ENCODE measurements at regions not wholly inside any gene's neighbourhood (a gene's known extent, or its start where the extent isn't known, plus 50 kb on each side); places are given as distances from the start of the nearest gene placed in this dataset.

DNA sequence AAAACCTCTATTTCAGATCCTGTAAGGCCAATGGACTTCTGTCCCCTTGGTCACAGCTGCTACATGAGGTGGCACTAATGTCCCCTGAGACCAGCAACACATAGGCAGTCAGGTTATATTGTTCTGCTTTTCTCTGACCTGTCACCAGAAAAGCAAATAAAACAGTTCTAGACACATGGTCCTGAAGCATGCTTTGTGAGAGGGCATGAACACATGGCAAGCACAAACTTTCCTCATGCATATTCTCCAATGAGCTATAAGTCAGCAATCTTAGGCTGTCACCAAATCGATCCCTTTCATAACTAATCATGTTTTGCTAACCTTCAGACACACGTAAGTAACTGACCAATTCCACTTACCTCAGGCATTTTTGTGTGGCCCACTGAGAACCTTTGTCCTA lies 225.4 kb upstream of the ZC3H12C start:
- no peak for DNase-seq
- Histone ChIP-seq H3K27ac (ENCODE audit: low read depth, low read length) (no peak overlapping the region), H3K4me1 (ENCODE audit: control insufficient read depth, insufficient read depth, low read length) (peaks cover 31% of the 10 kb centered on the region), H3K27me3 (ENCODE audit: control insufficient read depth, insufficient read depth, low read length, poor library complexity, severe bottlenecking) (no peaks in the 10 kb centered on the region), H3K36me3 (ENCODE audit: control insufficient read depth, insufficient read depth, low read length) (no peaks in the 10 kb centered on the region), H3K9ac (ENCODE audit: extremely low read depth, low read length, poor library complexity, severe bottlenecking) (no peak overlapping the region), H3K9me3 (ENCODE audit: control insufficient read depth, low read length) (no peaks in the 10 kb centered on the region), H3K4me3 (ENCODE audit: low read length) (no peak overlapping the region)
- no peak overlapping the region for H3K27ac Mint-ChIP-seq
- H3K9me3 Mint-ChIP-seq: no peaks in the 10 kb centered on the region
- H3K27me3 Mint-ChIP-seq (ENCODE audit: insufficient read depth): no peaks in the 10 kb centered on the region
- H3K4me3 Mint-ChIP-seq: no peak overlapping the region
- H3K4me1 Mint-ChIP-seq: peaks cover 29% of the 10 kb centered on the region
- no peaks in the 10 kb centered on the region for H3K36me3 Mint-ChIP-seq (ENCODE audit: low read depth)
- TF ChIP-seq, protein P1, sequence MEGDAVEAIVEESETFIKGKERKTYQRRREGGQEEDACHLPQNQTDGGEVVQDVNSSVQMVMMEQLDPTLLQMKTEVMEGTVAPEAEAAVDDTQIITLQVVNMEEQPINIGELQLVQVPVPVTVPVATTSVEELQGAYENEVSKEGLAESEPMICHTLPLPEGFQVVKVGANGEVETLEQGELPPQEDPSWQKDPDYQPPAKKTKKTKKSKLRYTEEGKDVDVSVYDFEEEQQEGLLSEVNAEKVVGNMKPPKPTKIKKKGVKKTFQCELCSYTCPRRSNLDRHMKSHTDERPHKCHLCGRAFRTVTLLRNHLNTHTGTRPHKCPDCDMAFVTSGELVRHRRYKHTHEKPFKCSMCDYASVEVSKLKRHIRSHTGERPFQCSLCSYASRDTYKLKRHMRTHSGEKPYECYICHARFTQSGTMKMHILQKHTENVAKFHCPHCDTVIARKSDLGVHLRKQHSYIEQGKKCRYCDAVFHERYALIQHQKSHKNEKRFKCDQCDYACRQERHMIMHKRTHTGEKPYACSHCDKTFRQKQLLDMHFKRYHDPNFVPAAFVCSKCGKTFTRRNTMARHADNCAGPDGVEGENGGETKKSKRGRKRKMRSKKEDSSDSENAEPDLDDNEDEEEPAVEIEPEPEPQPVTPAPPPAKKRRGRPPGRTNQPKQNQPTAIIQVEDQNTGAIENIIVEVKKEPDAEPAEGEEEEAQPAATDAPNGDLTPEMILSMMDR (conservative IDR thresholded peaks at IDR 0.05): no peak
- 88 to 94% methylated on average over 2 of the region's 2 CpGs for WGBS, 2 experiments (ENCODE audit: insufficient coverage in 1 of 2, insufficient read length in 1 of 2)

DNA sequence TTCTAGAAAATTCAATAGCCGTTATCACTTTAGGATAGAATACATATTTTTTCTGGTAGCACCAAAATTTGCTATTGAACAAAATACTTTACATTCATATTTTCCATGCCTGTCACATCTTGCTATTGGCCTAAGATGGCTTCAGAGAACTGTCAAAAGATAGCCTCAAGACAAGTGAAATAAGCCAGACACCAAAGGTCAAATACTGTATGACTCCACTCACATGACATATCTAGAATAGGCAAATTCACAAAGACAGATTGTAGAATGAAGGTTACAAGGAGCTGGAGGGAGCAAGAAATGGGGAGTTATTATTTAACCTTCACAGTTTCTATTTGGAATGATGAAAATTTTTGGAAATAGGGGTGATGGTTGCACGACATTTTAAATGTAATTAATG lies 223.7 kb upstream of the ZC3H12C start:
- Histone ChIP-seq H3K27ac (ENCODE audit: low read depth, low read length) (no peak overlapping the region), H3K27me3 (ENCODE audit: control insufficient read depth, insufficient read depth, low read length, poor library complexity, severe bottlenecking) (no peaks in the 10 kb centered on the region), H3K36me3 (ENCODE audit: control insufficient read depth, insufficient read depth, low read length) (no peaks in the 10 kb centered on the region), H3K9me3 (ENCODE audit: control insufficient read depth, low read length) (no peaks in the 10 kb centered on the region), H3K9ac (ENCODE audit: extremely low read depth, low read length, poor library complexity, severe bottlenecking) (no peak overlapping the region), H3K4me1 (ENCODE audit: control insufficient read depth, insufficient read depth, low read length) (peaks cover 18% of the 10 kb centered on the region), H3K4me3 (ENCODE audit: low read length) (no peak overlapping the region)
- Mint-ChIP-seq H3K4me3 (no peak overlapping the region), H3K27ac (no peak overlapping the region), H3K36me3 (ENCODE audit: low read depth) (no peaks in the 10 kb centered on the region), H3K4me1 (peaks cover 18% of the 10 kb centered on the region), H3K9me3 (no peaks in the 10 kb centered on the region), H3K27me3 (ENCODE audit: insufficient read depth) (no peaks in the 10 kb centered on the region)
- WGBS, 2 experiments (ENCODE audit: insufficient coverage in 1 of 2, insufficient read length in 1 of 2): 91% methylated on average over 1 of the region's 2 CpGs; no CpG with 5 or more reads in 1 of the 2 experiments
- TF ChIP-seq, protein P1 (conservative IDR thresholded peaks at IDR 0.05): no peak
- DNase-seq: no peak

DNA sequence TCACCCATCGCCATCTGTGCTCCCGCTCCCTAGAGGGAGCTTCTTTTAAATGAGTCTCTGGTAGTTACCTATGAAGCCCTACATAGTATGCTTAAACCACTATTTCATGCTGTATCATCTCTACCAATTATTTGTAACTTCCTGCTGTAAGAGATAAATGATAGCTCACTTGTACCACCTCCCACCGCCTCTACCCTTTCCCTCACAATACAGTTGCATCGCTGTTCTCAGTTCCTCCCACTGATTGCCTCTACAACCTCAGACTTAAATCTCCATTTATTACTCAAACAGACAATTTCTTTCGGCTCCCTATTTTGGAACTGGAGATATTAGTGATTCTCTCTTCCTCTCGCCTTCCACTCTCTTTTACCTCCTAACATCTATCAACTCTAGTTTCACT lies 222.9 kb upstream of the ZC3H12C start:
- H3K9me3 Mint-ChIP-seq: no peaks in the 10 kb centered on the region
- WGBS, 2 experiments (ENCODE audit: insufficient coverage in 1 of 2, insufficient read length in 1 of 2): 94 to 95% methylated on average over 2 to 5 of the region's 6 CpGs
- Histone ChIP-seq H3K9ac (ENCODE audit: extremely low read depth, low read length, poor library complexity, severe bottlenecking) (no peak overlapping the region), H3K27me3 (ENCODE audit: control insufficient read depth, insufficient read depth, low read length, poor library complexity, severe bottlenecking) (no peaks in the 10 kb centered on the region), H3K4me1 (ENCODE audit: control insufficient read depth, insufficient read depth, low read length) (peaks cover 10% of the 10 kb centered on the region), H3K9me3 (ENCODE audit: control insufficient read depth, low read length) (no peaks in the 10 kb centered on the region), H3K4me3 (ENCODE audit: low read length) (no peak overlapping the region), H3K36me3 (ENCODE audit: control insufficient read depth, insufficient read depth, low read length) (no peaks in the 10 kb centered on the region), H3K27ac (ENCODE audit: low read depth, low read length) (no peak overlapping the region)
- no peaks in the 10 kb centered on the region for H3K27me3 Mint-ChIP-seq (ENCODE audit: insufficient read depth)
- TF ChIP-seq, protein P1 (conservative IDR thresholded peaks at IDR 0.05): peak; percentile 14
- H3K4me1 Mint-ChIP-seq: peaks cover 11% of the 10 kb centered on the region
- no peak for DNase-seq
- H3K4me3 Mint-ChIP-seq: no peak overlapping the region
- H3K36me3 Mint-ChIP-seq (ENCODE audit: low read depth): no peaks in the 10 kb centered on the region
- no peak overlapping the region for H3K27ac Mint-ChIP-seq
